ENCODE measurements at regions not wholly inside any gene's neighbourhood (a gene's known extent, or its start where the extent isn't known, plus 50 kb on each side); places are given as distances from the start of the nearest gene placed in this dataset.

DNA sequence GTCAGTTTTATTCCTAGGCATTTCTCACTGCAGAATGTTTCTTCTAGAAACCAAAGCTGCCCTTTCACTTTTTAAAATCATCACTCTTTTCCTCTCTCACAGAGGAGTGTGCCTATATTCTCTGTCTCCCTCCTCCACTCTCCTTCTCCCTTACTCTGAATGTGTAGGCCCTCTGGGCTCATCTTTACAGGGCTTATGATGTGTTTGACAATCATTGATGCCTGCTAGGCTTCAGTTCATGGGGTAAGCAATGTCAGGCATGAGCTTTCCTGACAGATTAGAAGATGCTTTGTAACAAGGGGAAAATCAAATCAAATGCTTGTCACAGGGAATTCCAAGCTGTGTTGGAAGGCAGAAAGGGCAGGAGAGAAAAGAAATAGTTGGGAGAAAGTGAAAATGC, 742.9 kb downstream of the SORCS3 start:
- Histone ChIP-seq H3K36me3 (replicated peaks in 1 of 2; ENCODE audit: control extremely low read depth in 1 of 2, control insufficient read depth in 1 of 2, extremely low read depth in 1 of 2, insufficient read depth in 2 of 2, low read length in 1 of 2) (no peaks in the 10 kb centered on the region), H2AFZ (ENCODE audit: insufficient read depth, low read depth, low read length, poor library complexity, severe bottlenecking) (no peak overlapping the region), H3K4me2 (replicated peaks; ENCODE audit: low read depth, low read length, poor library complexity, severe bottlenecking) (no peak overlapping the region), H4K20me1 (ENCODE audit: control insufficient read depth, insufficient read depth, low read length, poor library complexity, severe bottlenecking) (no peaks in the 10 kb centered on the region), H3K27ac (ENCODE audit: low read length in 2 of 2) (no peak overlapping the region), H3K9me3 (ENCODE audit: control extremely low read depth in 1 of 3, control insufficient read depth in 2 of 3, insufficient read depth in 1 of 3, low read length in 2 of 3) (no peaks in the 10 kb centered on the region), H3K4me3 (ENCODE audit: control extremely low read depth in 1 of 5, extremely low read depth in 1 of 5, insufficient read depth in 1 of 5, low read depth in 2 of 5, low read length in 4 of 5) (no peak overlapping the region), H3K4me1 (ENCODE audit: control insufficient read depth in 2 of 2, insufficient read depth in 2 of 2, low read length in 2 of 2) (no peaks in the 10 kb centered on the region), H3K79me2 (ENCODE audit: control insufficient read depth, insufficient read depth, low read length) (no peaks in the 10 kb centered on the region), H3K27me3 (replicated peaks in 1 of 4; ENCODE audit: control extremely low read depth in 1 of 4, control insufficient read depth in 3 of 4, insufficient read depth in 4 of 4, low read length in 3 of 4) (no peaks in the 10 kb centered on the region), H3K9ac (ENCODE audit: low read length) (no peak overlapping the region)
- intact Hi-C loops (cut with micrococcal nuclease): no loop called here
- Mint-ChIP-seq H3K4me3 (no peak overlapping the region), H3K27ac (no peak overlapping the region), H3K9me3 (ENCODE audit: insufficient read depth) (no peaks in the 10 kb centered on the region), H3K4me1 (no peaks in the 10 kb centered on the region), H3K27me3 (no peaks in the 10 kb centered on the region)
- TF ChIP-seq EZH2 (IDR thresholded peaks at IDR 0.05; ENCODE audit: borderline replicate concordance, insufficient read depth, low read depth, low read length, poor library complexity, severe bottlenecking): no peak
- TF ChIP-seq, protein P1, sequence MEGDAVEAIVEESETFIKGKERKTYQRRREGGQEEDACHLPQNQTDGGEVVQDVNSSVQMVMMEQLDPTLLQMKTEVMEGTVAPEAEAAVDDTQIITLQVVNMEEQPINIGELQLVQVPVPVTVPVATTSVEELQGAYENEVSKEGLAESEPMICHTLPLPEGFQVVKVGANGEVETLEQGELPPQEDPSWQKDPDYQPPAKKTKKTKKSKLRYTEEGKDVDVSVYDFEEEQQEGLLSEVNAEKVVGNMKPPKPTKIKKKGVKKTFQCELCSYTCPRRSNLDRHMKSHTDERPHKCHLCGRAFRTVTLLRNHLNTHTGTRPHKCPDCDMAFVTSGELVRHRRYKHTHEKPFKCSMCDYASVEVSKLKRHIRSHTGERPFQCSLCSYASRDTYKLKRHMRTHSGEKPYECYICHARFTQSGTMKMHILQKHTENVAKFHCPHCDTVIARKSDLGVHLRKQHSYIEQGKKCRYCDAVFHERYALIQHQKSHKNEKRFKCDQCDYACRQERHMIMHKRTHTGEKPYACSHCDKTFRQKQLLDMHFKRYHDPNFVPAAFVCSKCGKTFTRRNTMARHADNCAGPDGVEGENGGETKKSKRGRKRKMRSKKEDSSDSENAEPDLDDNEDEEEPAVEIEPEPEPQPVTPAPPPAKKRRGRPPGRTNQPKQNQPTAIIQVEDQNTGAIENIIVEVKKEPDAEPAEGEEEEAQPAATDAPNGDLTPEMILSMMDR (IDR thresholded peaks at IDR 0.05): no peak
- no peak for ATAC-seq (ENCODE audit: low read depth)
- ChIA-PET CTCF (no interaction called here), POLR2A (no interaction called here)
- DNase-seq: no peak

DNA sequence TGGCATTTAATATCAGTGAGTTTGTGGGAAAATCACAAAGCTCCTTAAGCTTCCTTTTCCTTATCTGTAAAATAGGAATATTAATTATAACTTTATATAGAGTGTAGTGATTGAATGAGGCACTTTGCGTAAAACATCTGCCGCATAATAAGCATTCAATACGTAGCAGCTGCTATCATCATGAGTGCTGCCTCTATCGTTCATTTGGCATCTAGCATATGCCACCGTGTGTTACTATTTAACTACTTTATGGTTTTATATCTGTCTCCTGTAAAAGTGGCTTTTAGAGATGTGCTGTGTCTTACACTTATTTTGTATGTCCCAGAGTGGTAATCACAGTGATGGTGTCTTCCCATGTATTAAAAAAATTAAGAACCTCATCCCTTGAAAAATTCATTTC, 729.6 kb downstream of the SORCS3 start:
- intact Hi-C loops (cut with micrococcal nuclease): no loop called here
- no peaks in the 10 kb centered on the region for H3K4me1 Mint-ChIP-seq
- no peaks in the 10 kb centered on the region for H3K36me3 ChIP-seq (replicated peaks in 1 of 2; ENCODE audit: control extremely low read depth in 1 of 2, control insufficient read depth in 1 of 2, extremely low read depth in 1 of 2, insufficient read depth in 2 of 2, low read length in 1 of 2)
- H3K4me1 ChIP-seq (ENCODE audit: control insufficient read depth in 2 of 2, insufficient read depth in 2 of 2, low read length in 2 of 2): no peaks in the 10 kb centered on the region
- ATAC-seq (ENCODE audit: low read depth): no peak
- no peaks in the 10 kb centered on the region for H3K79me2 ChIP-seq (ENCODE audit: control insufficient read depth, insufficient read depth, low read length)
- no peak overlapping the region for H3K27ac Mint-ChIP-seq
- no peak overlapping the region for H3K27ac ChIP-seq (ENCODE audit: low read length in 2 of 2)
- ChIA-PET POLR2A (no interaction called here), CTCF (no interaction called here)
- no peaks in the 10 kb centered on the region for H3K27me3 Mint-ChIP-seq
- peaks cover 3% of the 10 kb centered on the region for H3K9me3 Mint-ChIP-seq (ENCODE audit: insufficient read depth)
- DNase-seq: no peak
- H3K27me3 ChIP-seq (replicated peaks in 1 of 4; ENCODE audit: control extremely low read depth in 1 of 4, control insufficient read depth in 3 of 4, insufficient read depth in 4 of 4, low read length in 3 of 4): no peaks in the 10 kb centered on the region
- H3K4me2 ChIP-seq (replicated peaks; ENCODE audit: low read depth, low read length, poor library complexity, severe bottlenecking): no peak overlapping the region
- H3K9ac ChIP-seq (ENCODE audit: low read length): no peak overlapping the region
- H4K20me1 ChIP-seq (ENCODE audit: control insufficient read depth, insufficient read depth, low read length, poor library complexity, severe bottlenecking): no peaks in the 10 kb centered on the region
- peaks cover 0 to 3% (median 0%) of the 10 kb centered on the region in 3 donors for H3K9me3 ChIP-seq (ENCODE audit: control extremely low read depth in 1 of 3, control insufficient read depth in 2 of 3, insufficient read depth in 1 of 3, low read length in 2 of 3)
- no peak overlapping the region for H3K4me3 ChIP-seq (ENCODE audit: control extremely low read depth in 1 of 5, extremely low read depth in 1 of 5, insufficient read depth in 1 of 5, low read depth in 2 of 5, low read length in 4 of 5)
- H3K4me3 Mint-ChIP-seq: no peak overlapping the region
- TF ChIP-seq EZH2 (IDR thresholded peaks at IDR 0.05; ENCODE audit: borderline replicate concordance, insufficient read depth, low read depth, low read length, poor library complexity, severe bottlenecking): no peak
- TF ChIP-seq, protein P1 (IDR thresholded peaks at IDR 0.05): no peak
- no peak overlapping the region for H2AFZ ChIP-seq (ENCODE audit: insufficient read depth, low read depth, low read length, poor library complexity, severe bottlenecking)
- WGBS (ENCODE audit: insufficient coverage): no CpG with 5 or more reads among the region's 5 CpGs

All from B cell (primary cell).